ENCODE measurements at regions not wholly inside any gene's neighbourhood (a gene's known extent, or its start where the extent isn't known, plus 50 kb on each side); places are given as distances from the start of the nearest gene placed in this dataset.
"Not testable (repeated sequence)": the region's sequence is repeated elsewhere in the genome, so short reads cannot be mapped to it uniquely, and the experiment has no call there.

DNA sequence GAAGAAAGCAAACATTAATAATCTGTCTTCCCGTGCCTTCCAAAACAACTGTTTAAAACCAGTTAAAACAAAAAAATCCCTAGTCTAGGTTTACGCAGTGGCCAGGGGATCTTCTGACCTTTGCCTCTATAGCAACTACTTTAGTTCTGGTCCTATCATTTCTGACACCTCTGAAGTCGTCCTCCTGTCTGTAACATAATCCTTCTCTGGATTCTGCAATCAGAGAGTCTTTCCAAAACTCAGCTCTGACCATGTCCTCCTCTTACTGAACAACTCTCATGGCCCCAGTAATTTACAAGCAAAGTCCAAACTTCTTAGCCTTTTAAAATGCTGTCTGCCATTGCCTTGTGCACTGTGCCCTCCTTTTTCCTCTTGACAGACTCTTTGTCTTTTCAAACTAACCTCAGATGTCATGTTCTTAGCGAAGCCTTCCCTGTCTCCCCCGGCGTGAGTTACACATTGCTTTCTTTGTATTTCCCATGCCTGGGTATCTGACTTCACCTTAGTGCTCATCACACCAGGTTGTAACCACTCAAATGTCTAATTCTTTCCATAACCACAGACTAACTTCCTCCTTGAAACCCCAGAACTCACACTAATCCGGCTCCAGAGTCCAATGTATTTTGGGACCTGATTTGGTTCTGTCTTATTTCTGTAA lies 105.2 kb upstream of the BNIP2 start:
- Histone ChIP-seq H3K4me3 (no peak overlapping the region), H3K36me3 (no peaks in the 10 kb centered on the region), H3K27me3 (ENCODE audit: low read depth) (peaks cover 88% of the 10 kb centered on the region), H3K9me3 (replicated peaks) (no peaks in the 10 kb centered on the region), H3K27ac (replicated peaks) (no peak overlapping the region), H3K4me1 (no peaks in the 10 kb centered on the region)
- TF ChIP-seq, protein P1, sequence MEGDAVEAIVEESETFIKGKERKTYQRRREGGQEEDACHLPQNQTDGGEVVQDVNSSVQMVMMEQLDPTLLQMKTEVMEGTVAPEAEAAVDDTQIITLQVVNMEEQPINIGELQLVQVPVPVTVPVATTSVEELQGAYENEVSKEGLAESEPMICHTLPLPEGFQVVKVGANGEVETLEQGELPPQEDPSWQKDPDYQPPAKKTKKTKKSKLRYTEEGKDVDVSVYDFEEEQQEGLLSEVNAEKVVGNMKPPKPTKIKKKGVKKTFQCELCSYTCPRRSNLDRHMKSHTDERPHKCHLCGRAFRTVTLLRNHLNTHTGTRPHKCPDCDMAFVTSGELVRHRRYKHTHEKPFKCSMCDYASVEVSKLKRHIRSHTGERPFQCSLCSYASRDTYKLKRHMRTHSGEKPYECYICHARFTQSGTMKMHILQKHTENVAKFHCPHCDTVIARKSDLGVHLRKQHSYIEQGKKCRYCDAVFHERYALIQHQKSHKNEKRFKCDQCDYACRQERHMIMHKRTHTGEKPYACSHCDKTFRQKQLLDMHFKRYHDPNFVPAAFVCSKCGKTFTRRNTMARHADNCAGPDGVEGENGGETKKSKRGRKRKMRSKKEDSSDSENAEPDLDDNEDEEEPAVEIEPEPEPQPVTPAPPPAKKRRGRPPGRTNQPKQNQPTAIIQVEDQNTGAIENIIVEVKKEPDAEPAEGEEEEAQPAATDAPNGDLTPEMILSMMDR (IDR thresholded peaks at IDR 0.05; ENCODE audit: borderline replicate concordance) = no peak
- no peak for DNase-seq
- intact Hi-C loops (cut with micrococcal nuclease) = no loop called here

DNA sequence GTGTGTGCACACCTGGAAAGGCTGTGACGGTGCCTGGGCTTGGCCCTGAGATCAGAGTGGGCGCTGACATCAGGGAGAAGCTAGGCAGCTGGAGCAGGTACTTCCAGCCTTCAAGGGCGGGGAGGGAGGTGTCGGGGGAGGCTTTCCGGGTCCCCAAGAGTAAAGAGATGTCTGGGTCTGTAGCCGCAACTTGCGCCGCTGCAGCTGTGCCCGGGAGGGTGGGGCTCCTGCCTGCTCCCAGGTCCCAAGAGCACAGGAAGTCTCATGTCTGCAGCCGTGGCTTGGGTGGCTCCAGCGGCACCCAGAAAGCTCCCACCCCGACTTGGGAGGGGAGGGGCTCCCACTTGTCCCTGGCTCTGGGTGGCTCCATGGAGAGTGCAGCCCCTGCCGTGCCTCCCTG lies 103.2 kb upstream of the BNIP2 start:
- Histone ChIP-seq H3K36me3 (no peaks in the 10 kb centered on the region), H3K27ac (replicated peaks) (no peak overlapping the region), H3K9me3 (replicated peaks) (no peaks in the 10 kb centered on the region), H3K4me1 (no peaks in the 10 kb centered on the region), H3K4me3 (no peak overlapping the region), H3K27me3 (ENCODE audit: low read depth) (peaks cover 75% of the 10 kb centered on the region)
- DNase-seq = no peak
- TF ChIP-seq, protein P1 (IDR thresholded peaks at IDR 0.05; ENCODE audit: borderline replicate concordance) = no peak
- intact Hi-C loops (cut with micrococcal nuclease) = no loop called here

DNA sequence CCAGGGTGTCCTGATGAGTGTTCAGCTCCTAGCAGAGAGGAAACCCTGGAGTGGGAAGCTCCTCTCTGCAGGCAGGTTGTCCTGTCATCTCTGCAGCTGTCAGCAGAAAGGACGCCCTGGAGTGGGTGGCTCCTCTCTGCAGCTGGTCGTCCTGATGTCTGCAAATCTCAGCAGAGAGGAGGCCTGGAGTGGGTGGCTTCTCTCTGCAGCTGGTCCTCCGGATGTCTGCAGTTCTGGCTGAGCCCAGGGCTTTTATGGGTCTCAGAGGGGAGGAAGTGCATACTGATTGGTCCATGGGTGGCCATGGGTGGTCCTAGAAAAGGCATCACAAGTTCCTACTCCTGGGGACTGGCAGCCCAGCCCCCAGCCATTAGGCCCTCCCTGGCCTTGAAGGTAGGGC lies 102.6 kb upstream of the BNIP2 start:
- intact Hi-C loops (cut with micrococcal nuclease) = no loop called here
- TF ChIP-seq, protein P1 (IDR thresholded peaks at IDR 0.05; ENCODE audit: borderline replicate concordance) = no peak
- no peak for DNase-seq
- Histone ChIP-seq H3K9me3 (replicated peaks) (no peaks in the 10 kb centered on the region), H3K4me3 (no peak overlapping the region), H3K4me1 (no peaks in the 10 kb centered on the region), H3K27ac (replicated peaks) (no peak overlapping the region), H3K36me3 (no peaks in the 10 kb centered on the region), H3K27me3 (ENCODE audit: low read depth) (peaks cover 70% of the 10 kb centered on the region)

DNA sequence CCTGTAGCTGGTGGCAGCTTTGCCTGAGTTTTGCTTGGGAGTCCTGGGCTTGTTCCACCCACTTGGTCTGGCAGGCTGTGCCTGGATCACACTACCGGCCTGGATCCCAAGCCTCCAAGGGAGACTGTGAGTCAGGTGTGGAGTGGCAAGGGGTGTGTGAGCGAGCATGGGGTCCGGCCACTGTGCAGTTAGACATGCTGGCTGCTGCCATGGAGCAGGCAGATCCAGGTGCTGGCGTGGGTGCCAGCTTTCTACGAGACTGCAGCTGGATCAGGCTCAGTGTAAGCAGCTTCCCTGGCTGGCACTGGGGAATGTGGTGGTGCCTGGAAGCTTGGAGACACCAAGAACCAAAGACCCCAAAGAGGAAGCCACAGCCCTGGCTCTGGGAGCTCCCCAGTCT lies 102.0 kb upstream of the BNIP2 start:
- intact Hi-C loops (cut with micrococcal nuclease) = no loop called here
- Histone ChIP-seq H3K4me1 (no peaks in the 10 kb centered on the region), H3K9me3 (replicated peaks) (no peaks in the 10 kb centered on the region), H3K27ac (replicated peaks) (no peak overlapping the region), H3K36me3 (no peaks in the 10 kb centered on the region), H3K4me3 (no peak overlapping the region), H3K27me3 (ENCODE audit: low read depth) (peaks cover 63% of the 10 kb centered on the region)
- DNase-seq = no peak
- TF ChIP-seq, protein P1 (IDR thresholded peaks at IDR 0.05; ENCODE audit: borderline replicate concordance) = no peak

DNA sequence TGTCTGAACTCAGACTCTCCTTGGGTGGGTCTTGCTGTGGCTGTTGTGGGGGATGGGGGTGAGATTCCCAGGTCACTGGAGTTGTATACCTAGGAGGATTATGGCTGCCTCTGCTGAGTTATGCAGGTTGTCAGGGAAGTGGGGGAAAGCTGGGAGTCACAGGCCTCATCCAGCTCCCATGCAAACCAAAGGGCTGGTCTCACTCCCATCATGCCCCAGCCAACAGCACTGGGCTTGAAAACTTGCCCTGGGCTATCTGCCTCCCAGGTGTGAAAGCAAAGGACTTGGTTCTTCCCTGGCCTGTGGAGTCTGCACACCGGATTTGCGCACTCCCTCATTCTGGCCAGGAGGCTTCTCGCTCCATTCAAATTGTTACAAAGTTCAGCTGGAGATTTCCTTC lies 97.3 kb upstream of the BNIP2 start:
- H3K36me3 ChIP-seq; H3K4me1 ChIP-seq; H3K9me3 ChIP-seq (replicated peaks); intact Hi-C loops (cut with micrococcal nuclease); DNase-seq; H3K27ac ChIP-seq (replicated peaks); H3K4me3 ChIP-seq: not testable (repeated sequence)
- peaks cover 46% of the 10 kb centered on the region for H3K27me3 ChIP-seq (ENCODE audit: low read depth)

DNA sequence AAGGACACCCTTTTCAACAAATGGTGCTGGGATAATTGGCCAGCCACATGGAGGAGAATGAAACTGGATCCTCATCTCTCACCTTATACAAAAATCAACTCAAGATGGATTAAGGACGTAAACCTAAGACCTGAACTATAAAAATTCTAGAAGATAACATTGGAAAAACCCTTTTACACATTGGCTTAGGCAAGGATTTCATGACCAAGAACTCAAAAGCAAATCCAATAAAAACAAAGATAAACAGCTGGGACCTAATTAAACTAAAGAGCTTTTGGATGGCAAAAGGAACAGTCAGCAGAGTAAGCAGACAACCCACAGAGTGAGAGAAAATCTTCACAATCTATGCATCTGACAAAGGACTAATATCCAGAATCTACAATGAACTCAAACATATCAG lies 96.9 kb upstream of the BNIP2 start:
- H3K27ac ChIP-seq (replicated peaks); DNase-seq; H3K36me3 ChIP-seq; H3K4me1 ChIP-seq; H3K9me3 ChIP-seq (replicated peaks); H3K4me3 ChIP-seq; intact Hi-C loops (cut with micrococcal nuclease): not testable (repeated sequence)
- peaks cover 42% of the 10 kb centered on the region for H3K27me3 ChIP-seq (ENCODE audit: low read depth)

DNA sequence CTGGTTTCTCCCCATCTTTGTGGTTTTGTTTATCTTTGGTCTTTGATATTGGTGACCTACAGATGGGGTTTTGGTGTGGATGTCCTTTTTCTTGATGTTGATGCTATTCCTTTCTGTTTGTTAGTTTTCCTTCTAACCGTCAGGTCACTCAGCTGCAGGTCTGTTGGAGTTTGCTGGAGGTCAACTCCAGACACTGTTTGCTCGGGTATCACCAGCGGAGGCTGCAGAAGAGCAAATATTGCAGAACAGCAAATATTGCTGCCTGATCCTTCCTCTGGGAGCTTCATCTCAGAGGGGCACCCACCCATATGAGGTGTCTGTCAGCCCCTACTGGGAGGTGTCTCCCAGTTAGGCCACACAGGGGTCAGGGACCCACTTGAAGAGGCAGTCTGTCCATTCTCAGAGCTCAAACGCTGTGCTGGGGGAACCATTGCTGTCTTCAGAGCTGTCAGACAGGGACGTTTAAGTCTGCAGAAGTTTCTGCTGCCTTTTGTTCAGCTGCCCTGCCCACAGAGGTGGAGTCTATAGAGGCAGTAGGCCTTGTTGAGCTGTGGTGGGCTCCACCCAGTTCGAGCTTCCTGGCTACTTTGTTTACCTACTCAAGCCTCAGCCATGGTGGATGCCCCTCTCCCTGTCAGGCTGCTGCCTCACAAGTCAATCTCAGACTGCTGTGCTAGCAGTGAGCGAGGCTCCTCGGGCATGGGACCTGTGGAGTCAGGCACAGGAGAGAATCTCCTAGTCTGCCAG lies 94.8 kb upstream of the BNIP2 start:
- H3K4me1 ChIP-seq; DNase-seq; H3K36me3 ChIP-seq; H3K27ac ChIP-seq (replicated peaks); H3K4me3 ChIP-seq; intact Hi-C loops (cut with micrococcal nuclease); H3K9me3 ChIP-seq (replicated peaks): not testable (repeated sequence)
- peaks cover 30% of the 10 kb centered on the region for H3K27me3 ChIP-seq (ENCODE audit: low read depth)

Data from left ventricle myocardium inferior (tissue), 1 donor.